Adipocyte (in vitro differentiated cells): ENCODE measurements at regions not wholly inside any gene's neighbourhood (a gene's known extent, or its start where the extent isn't known, plus 50 kb on each side); places are given as distances from the start of the nearest gene placed in this dataset.
"Not testable (repeated sequence)": the region's sequence is repeated elsewhere in the genome, so short reads cannot be mapped to it uniquely, and the experiment has no call there.

Experiments
- DNase-seq: peaks from one replicate; pipeline ENCODE4 v3.0.0-alpha.2; 2015; ENCODE audit warnings: low read depth
- H3K27me3 ChIP-seq: replicated peaks from 2 replicates; pipeline ENCODE4 v1.7.0; 2013; ENCODE audit warnings: mild to moderate bottlenecking, low read length, moderate library complexity; ENCODE audit not compliant: control insufficient read depth, insufficient read depth
- H3K36me3 ChIP-seq: 2 replicates; pipeline ENCODE4 v1.7.0; 2013; ENCODE audit warnings: low read length, mild to moderate bottlenecking, moderate library complexity; ENCODE audit not compliant: control insufficient read depth, insufficient read depth, severe bottlenecking
- H3K4me1 ChIP-seq: 2 replicates; pipeline ENCODE4 v1.7.0; 2013; ENCODE audit warnings: mild to moderate bottlenecking, low read length, moderate library complexity; ENCODE audit not compliant: control insufficient read depth, insufficient read depth
- H3K4me3 ChIP-seq: 2 replicates; pipeline ENCODE4 v1.7.0; 2013; ENCODE audit warnings: mild to moderate bottlenecking, low read length, moderate library complexity
- H3K9ac ChIP-seq: 2 replicates; pipeline ENCODE4 v1.7.0; 2013; ENCODE audit warnings: mild to moderate bottlenecking, low read length, moderate library complexity
- H3K9me3 ChIP-seq: 2 replicates; pipeline ENCODE4 v1.7.0; 2013; ENCODE audit warnings: mild to moderate bottlenecking, low read length, moderate library complexity; ENCODE audit not compliant: control insufficient read depth

DNA sequence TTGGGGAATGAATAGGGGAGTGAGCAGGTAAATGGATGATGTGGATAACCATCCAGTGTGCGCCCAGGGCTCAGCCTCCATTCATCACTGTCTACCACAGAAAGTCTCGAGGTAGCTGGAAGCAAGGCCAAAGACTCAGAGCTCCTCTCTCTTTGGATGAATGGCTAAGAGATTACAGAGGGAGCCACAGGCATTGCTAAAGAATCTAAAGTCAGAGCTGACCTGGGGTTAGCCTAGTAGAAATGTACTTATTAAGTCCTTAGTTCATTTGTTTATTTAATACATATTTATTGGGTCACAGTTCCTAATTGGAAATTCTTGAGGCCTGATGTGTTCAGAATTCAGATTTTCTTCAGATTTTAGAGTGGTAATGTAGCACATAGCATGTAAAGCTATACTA is 88.7 kb upstream of the HPF1 start:
- Histone ChIP-seq H3K9ac (no peak overlapping the region), H3K27me3 (peaks cover 2% of the 10 kb centered on the region), H3K9me3 (no peaks in the 10 kb centered on the region), H3K4me1 (peaks cover 13% of the 10 kb centered on the region), H3K4me3 (no peak overlapping the region), H3K36me3 (no peaks in the 10 kb centered on the region)
- no peak for DNase-seq

DNA sequence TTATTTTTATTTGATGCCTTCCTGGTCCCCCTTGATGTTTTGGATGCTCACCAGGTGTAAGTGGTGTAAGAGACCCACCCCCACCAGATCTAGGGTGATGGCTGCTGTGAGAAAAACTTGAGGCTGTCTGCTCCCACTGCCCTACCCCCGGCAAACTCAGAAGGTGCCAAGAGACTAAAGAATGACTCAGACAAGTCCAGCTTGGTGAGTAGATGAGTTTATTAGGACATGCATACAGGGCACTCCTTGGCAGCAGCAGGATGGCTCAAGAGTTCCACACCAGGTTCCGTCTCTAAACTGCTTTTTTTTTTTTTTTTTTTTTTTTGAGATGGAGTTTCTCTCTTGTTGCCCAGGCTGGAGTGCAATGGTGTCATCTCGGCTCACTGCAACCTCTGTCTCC is 84.0 kb upstream of the HPF1 start:
- Histone ChIP-seq H3K4me1 (peaks cover 6% of the 10 kb centered on the region), H3K9me3 (no peaks in the 10 kb centered on the region), H3K4me3 (no peak overlapping the region), H3K27me3 (peaks cover 2% of the 10 kb centered on the region), H3K9ac (no peak overlapping the region), H3K36me3 (no peaks in the 10 kb centered on the region)
- DNase-seq, result no peak

DNA sequence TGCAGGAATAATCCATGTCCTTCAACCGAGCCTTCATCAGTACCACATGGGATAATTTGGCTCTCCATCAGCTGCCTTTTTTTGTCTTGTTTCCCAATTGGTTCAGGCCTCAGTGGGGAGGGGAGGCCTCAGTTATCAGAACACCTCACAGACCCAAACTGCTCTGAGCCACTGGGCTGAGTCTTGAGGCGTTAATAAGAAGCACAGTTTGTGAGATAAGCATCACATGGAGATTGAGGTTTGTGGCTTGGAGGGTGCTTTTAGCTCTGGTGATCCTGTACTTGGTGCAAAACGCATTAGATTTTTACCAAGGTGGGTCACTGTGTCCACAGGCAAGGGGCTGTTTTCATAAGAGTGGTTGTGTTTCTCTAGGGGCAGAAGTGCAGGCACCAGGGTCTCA is 82.8 kb upstream of the HPF1 start:
- Histone ChIP-seq H3K27me3 (peaks cover 2% of the 10 kb centered on the region), H3K9me3 (no peaks in the 10 kb centered on the region), H3K4me3 (no peak overlapping the region), H3K9ac (no peak overlapping the region), H3K36me3 (no peaks in the 10 kb centered on the region), H3K4me1 (no peaks in the 10 kb centered on the region)
- no peak for DNase-seq

DNA sequence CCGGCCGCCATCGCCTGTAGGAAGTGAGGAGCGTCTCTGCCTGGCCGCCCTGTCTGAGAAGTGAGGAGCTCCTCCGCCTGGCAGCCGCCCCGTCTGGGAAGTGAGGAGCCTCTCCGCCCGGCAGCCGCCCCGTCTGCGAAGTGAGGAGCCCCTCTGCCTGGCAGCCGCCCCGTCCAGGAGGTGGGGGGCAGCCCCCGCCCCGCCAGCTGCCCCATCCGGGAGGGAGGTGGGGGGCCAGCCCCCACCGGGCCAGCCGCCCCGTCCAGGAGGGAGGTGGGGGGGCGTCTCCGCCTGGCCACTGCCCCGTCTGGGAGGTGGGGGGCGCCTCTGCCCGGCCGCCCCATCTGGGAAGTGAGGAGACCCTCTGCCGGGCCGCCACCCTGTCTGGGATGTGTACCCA is 70.6 kb upstream of the HPF1 start:
- H3K9me3 ChIP-seq, H3K36me3 ChIP-seq, H3K4me3 ChIP-seq, H3K4me1 ChIP-seq, H3K27me3 ChIP-seq, H3K9ac ChIP-seq, DNase-seq: not testable (repeated sequence)

DNA sequence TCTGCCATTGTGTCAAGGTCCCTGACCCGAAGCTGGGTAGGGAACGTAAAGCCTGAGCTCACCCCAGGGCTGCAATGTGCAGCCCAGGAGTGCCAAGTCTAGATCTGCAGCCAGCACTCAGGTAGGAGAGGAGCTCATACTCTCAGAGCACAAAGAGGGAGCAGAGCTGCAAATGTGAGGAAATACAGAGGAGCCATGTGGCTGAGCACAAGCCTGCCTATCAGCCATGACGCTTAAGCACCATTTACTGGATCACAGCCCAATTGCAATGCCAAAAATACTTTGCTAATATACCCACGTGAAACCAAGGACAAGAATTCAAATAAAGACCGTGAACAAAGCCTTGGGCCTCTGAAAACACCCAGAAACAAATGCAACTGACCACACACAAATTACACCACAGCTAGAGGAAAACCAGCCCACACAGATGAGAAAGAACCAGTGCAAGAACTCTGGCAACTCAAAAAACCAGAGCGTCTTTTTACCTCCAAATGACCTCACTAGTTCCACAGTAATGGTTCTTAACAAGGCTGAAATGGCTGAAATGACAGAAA is 69.0 kb upstream of the HPF1 start:
- Histone ChIP-seq H3K4me1 (no peaks in the 10 kb centered on the region), H3K9ac (no peak overlapping the region), H3K27me3 (no peaks in the 10 kb centered on the region), H3K4me3 (no peak overlapping the region), H3K36me3 (no peaks in the 10 kb centered on the region), H3K9me3 (no peaks in the 10 kb centered on the region)
- DNase-seq, result no peak

DNA sequence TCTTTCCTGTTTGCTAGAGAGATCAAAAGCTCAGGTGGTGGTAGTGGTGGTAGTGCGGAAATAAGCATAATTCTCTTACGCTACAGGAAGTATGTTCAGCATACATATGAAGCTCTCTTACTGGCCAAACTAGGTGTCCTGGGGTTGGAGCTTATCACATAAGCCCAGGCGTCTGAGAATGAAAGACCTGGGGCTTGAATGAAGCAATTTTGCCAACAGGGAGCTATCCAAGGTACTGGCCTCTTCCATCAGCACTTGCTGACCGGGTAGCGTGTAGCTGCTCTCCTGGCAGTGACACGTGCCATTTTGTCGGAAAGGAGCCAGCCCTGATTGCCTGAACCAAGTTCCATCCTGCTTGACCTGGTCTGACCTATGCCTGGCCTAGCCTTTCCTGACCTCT is 65.9 kb upstream of the HPF1 start:
- no peak overlapping the region for H3K4me3 ChIP-seq
- H3K27me3 ChIP-seq, result no peaks in the 10 kb centered on the region
- H3K4me1 ChIP-seq, result no peaks in the 10 kb centered on the region
- no peak overlapping the region for H3K9ac ChIP-seq
- no peaks in the 10 kb centered on the region for H3K36me3 ChIP-seq
- H3K9me3 ChIP-seq, result no peaks in the 10 kb centered on the region
- DNase-seq, result peak; percentile 71

DNA sequence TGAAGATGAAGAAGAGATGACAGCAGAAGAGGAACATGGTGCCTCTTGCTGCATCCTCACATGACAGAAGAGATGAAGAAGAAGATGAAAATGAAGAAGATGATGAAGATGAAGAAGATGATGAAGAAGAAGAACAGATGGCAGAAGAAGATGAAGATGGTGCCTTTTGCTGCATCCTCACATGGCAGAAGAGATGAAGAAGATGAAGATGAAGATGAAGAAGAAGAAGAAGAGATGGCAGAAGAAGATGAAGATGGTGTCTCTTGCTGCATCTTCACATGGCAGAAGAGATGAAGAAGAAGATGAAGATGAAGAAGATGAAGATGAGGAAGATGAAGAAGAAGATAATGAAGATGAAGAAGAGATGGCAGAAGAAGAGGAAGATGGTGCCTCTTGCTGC is 63.7 kb upstream of the HPF1 start:
- Histone ChIP-seq H3K4me1 (no peaks in the 10 kb centered on the region), H3K9me3 (no peaks in the 10 kb centered on the region), H3K27me3 (no peaks in the 10 kb centered on the region), H3K4me3 (no peak overlapping the region), H3K9ac (no peak overlapping the region), H3K36me3 (no peaks in the 10 kb centered on the region)
- no peak for DNase-seq

DNA sequence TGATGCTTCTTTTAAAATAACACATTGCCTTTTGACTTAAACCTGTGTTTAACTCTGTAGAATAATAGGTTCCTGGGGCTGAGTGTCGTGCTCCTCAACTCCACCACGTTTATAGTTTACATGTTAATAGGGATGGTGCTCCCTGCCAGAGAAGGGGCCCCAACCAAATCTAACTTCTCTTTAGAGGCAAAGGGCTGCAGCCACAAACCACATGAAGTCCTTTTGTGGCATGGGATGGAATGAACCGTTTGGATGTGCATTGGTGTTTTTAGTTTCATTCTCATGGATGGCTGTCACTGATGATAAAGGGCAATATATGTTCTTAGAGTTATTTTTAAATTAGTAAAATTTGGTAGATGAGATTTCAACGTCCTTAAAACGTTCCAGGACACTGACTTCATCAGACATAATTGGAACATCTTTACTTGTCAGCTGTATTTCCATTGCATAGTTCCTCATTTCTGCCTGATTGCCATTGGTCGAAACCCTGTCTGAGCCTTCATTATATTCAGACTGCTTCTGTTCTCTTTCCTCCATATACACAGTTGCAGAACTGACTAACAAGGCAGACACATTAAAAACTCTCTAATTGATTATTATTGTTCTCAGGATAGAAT is 60.4 kb upstream of the HPF1 start:
- H3K36me3 ChIP-seq, result no peaks in the 10 kb centered on the region
- no peaks in the 10 kb centered on the region for H3K27me3 ChIP-seq
- H3K4me3 ChIP-seq, result no peak overlapping the region
- DNase-seq, result no peak
- no peak overlapping the region for H3K9ac ChIP-seq
- H3K9me3 ChIP-seq, result no peaks in the 10 kb centered on the region
- peaks cover 6% of the 10 kb centered on the region for H3K4me1 ChIP-seq

DNA sequence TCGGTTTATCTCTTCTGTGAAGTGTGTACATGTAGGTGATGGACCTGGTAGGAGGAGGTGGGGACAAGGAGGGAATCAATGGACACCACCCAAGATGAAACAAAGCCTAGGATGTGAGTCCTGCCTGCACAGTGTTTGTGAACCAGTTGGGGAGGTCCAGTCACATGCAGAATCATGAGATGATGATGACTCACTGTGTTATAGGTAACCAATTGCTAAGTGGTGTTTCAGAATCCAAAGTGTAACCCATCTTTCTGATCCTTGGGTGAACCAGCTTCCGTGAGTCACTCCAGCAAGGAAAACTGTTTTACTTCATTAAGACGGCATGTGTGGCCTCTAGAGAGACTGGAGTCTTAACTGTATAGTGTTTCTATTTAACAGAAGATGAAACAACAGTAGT is 57.9 kb upstream of the HPF1 start:
- H3K27me3 ChIP-seq, result no peaks in the 10 kb centered on the region
- peaks cover 6% of the 10 kb centered on the region for H3K4me1 ChIP-seq
- H3K36me3 ChIP-seq, result no peaks in the 10 kb centered on the region
- H3K9me3 ChIP-seq, result no peaks in the 10 kb centered on the region
- no peak overlapping the region for H3K4me3 ChIP-seq
- no peak overlapping the region for H3K9ac ChIP-seq
- DNase-seq, result no peak

DNA sequence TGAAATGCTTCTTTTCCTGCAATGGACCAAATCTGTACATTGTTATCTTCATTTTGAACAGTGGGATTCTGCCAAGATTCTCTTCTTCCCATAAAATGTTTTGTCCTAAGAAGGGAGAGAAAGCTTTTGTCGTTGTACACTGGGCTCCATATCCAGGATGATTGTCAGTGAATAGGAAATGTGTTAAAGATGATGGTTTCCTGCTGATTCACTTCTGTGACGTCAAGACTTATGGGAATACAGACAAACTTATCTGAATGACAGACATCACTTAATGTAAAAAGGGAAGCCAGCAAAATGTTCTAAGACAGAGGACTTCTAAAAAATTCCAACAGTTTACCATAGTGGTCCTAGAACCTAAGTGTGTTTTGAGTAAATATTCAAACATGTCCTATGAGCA is 53.7 kb upstream of the HPF1 start:
- Histone ChIP-seq H3K9me3 (no peaks in the 10 kb centered on the region), H3K27me3 (peaks cover 4% of the 10 kb centered on the region), H3K9ac (no peak overlapping the region), H3K4me3 (no peak overlapping the region), H3K4me1 (peaks cover 6% of the 10 kb centered on the region), H3K36me3 (no peaks in the 10 kb centered on the region)
- no peak for DNase-seq

DNA sequence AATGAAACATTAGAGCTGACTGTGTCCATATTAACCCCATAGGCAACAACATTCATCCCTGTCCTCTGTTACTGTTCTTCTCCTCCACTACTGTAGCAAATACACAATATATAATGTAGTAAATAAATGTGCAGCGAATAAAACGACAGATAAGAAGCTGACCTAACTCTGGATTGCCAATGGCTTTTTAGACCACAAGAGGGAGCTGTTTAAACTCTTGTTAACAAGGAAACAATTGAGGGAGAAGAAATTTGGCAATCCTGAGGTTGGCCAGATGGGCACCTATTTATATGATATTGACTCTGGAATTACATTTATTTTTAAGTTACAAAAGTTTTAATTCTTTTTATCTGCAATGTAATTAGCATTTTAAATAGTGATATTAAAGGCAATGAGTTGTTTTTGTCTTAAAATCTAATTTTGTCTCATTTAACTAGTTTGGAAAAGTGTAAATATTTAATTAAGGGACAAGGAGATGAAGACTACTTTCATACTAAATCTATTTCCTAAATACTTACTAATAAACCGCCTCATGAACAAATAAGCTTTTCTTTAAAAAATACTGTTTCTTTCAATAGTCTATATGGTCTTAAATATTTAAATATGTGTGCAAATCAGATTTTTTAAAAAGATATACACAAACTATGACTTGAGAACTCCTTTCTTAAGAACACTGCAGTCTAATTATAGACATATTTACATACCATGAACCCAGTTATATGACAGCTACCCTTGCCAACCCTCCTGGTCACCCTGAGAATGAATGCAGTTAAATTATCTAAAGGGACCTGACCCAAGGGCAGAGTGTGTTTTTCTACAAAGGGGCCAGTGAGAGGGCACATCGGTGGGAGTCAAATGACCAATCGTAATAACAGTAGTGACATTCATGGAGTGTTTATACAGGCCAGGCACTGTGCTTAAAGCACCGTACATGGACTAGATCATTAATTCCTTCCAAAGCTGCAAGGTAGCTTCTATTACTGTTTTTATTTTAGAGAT is 52.9 kb upstream of the HPF1 start:
- Histone ChIP-seq H3K9me3 (peaks cover 3% of the 10 kb centered on the region), H3K9ac (peak overlapping the region; percentile 38), H3K4me1 (peaks cover under 1% of the 10 kb centered on the region), H3K36me3 (no peaks in the 10 kb centered on the region), H3K4me3 (no peak overlapping the region), H3K27me3 (peaks cover 4% of the 10 kb centered on the region)
- peak; percentile 96 for DNase-seq
